HG03095 (cell line): ENCODE measurements at regions not wholly inside any gene's neighbourhood (a gene's known extent, or its start where the extent isn't known, plus 50 kb on each side); places are given as distances from the start of the nearest gene placed in this dataset.

Experiments
- ATAC-seq: cut with Tn5 transposase; IDR thresholded peaks from one replicate; pipeline ENCODE4 v1.9.1; 2021; ENCODE audit warnings: moderate library complexity; ENCODE audit not compliant: unreplicated experiment

DNA sequence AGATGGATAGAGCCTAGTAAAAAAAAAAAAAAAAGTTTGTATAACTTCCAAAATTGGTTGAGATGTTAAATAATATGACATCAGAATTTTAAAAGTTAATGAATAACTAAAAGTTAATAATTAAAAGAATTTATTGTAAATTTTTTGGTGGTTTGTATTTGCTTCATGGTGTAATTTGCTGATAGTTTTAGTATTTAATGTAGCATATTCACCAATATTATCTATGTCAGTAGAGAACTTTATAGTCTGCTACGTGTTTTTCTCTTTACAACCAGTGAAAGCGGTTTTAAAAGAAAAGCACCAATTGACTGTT lies 51.8 kb upstream of the STEAP4 start:
- no peak for ATAC-seq

DNA sequence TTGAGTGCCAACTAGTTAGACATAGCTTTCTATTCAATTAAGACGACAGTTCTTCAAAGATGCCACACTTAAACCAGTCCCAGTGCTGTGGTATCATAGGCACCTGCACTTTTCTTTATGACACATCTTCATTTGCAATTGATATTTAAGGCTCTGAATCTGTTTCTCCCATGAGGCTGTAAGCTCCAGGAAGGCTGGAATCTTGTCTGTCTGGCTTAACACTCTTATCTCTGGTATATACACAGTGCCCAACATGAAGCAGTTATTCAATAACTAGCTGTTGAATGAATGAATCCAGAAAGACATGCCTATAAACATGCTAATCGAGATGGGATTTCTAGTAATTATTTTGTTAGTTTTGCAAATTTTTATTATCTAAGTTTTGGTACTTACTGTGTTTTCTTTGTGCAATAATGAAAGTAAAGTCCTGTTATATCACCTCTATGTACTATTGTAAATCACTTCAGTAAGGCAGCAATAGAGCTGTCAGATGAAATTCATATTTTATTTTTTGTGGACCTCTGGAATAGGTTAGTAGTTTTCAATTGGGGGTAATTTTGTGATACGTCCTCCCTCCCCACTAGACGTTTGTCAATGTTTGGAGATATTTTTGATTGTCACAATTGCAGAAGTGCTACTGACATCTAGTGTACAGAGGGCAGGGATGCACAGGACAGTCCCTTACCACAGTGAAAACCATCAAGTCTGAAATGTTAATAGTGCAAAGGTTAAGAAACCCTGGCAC lies 51.3 kb upstream of the STEAP4 start:
- peak; percentile 71 for ATAC-seq

DNA sequence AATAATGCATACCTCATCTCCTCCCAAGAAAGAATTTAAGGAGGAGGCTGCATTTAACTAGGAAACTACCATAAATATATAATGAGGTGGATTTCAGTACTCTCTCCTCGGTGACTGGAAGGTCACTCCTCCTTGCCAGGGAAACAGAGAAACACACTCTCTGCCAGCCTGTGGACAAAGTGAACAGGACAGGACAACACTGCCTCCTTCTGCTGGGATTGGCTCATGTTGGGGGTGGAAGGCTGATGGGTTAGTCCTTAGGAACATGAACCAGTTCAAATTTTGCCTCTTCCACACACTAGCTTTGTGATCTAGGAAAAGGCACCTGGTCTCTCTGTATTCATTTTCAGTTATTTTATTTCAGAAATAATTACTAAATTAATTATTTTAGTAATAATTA lies 50.6 kb upstream of the STEAP4 start:
- ATAC-seq = no peak
